ENCODE measurements at regions not wholly inside any gene's neighbourhood (a gene's known extent, or its start where the extent isn't known, plus 50 kb on each side); places are given as distances from the start of the nearest gene placed in this dataset.

DNA sequence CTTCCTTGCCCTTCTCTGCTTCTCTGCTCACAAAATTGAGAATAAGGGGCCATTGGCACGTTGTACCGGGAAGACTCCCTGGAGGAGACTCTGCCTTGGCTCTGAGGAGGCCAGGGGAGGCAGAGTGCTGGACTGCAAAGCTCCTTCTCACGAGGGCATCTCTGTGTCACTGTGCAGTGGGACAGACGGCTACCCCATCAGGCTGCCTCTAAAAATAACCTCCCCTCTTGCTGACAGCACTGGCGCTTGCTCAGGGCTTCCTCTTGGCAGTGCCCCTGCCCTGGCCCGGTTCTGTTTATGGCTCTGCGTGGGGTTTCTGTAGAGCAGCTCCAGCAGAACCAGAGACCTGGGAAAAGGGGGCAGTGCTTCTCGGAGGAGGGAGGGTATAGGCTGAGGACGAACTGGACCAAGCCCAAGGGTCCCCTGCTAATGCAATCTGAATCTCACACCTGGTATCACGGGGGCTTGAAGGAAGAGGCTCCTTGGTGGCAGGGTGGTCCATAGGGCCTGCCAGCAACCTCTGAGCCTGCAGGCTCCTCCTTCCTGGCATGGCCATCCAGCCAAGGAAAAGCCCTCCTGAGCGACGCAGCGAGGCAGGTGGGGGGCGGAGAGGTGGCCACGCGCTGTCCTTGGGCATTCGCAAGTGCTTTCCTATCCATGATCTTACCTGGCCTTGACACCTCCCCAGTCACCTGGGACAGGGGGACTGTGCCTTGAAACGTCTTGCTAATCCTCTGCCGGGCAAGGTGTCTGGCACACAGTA is 63.3 kb upstream of the TLE3 start:
- no peak for DNase-seq (ENCODE audit: extremely low read depth, low read depth)

DNA sequence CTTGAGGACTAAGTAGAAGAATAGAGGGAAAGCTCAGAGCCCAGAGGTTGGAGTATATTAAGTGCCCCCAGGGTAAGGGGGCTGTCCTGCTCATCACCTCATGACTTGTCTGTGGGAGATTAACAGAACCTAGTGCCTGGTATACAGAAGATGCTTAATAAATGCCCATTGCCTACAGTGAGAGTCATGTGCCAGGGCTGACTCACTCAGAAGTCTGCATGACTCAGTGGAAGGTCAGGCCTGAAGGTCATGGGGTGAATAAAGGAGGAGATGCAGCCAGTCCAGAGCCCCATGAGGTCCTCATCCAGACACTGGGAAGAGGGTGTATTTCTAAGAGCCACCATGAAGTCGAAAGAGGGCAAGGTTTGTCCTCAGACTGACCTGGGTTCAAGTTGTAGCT is 62.5 kb upstream of the TLE3 start:
- peak; percentile 13 for DNase-seq (ENCODE audit: extremely low read depth, low read depth)

DNA sequence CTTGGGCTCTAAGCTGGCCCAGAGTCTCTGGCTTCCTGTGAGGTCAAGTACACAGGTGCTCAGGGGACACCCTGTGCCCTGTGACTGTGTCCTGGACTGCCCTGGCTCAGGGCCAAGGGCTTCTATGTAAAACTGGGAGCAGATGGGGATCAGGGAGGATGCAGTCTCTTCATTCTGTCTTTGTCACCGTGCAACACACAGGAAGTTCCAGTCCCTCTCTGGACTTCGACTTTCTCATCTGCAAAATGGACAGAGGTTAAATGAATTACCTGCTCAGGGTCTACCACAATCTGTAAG is 61.9 kb upstream of the TLE3 start:
- no peak for DNase-seq (ENCODE audit: extremely low read depth, low read depth)

DNA sequence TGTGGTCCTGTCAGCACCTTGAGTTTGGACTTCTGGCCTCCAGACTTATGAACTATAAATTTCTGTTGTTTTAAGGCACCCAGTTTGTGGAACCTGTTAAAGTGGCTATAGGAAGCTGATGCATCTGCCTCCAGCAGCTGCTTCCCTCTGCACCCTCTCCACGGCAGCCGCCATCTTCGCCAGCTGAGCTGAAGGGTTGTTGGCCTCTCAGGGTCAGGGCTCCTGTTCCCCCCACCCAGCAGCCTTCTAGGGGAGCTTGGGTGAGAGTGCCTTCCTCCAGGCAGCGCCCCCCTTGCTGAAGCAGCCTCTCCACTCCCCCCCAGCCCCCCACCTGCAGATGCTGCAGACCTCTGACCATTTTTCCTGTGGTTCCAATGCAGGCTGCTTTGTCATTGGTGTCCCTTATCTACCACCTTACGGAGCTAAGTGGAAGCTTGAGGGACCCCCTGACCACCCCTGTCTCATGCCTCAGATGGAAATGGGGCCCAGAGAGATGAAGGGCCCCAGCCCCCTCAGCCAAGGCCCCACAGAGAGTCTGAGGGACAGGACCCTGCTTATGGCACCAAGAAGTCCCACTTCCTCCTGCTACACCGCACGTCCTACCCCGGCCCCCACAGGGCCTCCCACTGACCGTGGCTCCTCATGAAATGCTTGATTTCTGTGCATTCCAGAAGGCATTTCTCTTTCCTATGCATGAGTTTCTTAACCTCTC is 61.4 kb upstream of the TLE3 start:
- no peak for DNase-seq (ENCODE audit: extremely low read depth, low read depth)

DNA sequence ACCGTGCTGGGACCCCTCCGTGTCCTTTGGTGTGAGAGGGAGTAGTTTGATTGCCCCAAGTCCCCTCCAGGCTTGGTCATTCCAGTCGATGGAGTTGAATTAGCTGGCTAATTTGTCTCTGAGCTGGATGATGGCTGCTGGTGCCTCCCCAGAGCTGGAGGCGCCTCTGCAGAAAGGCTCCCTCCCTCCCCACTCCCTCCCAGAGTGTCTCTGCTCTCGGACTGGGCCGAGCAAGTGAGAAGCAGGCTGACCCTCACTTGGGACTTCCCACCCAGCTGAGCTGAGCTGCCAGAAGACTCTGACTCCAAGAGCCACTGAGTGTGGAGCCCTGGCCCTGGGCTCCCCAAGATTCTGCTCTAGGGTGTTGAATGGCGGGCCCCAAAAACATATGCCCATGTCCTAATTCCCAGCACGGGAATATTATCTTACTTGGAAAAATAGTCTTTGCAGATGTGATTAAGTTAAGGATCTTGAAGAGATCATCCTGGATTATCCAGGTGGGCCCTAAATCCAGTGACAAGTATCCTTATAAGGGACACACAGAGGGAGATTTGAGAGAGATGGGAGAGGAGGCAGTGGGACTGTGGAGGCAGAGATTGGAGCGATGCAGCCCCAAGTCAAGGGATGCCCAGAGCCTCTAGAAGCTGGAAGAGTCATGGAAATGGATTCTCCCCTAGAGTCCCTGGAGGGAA is 60.7 kb upstream of the TLE3 start:
- DNase-seq (ENCODE audit: extremely low read depth, low read depth): no peak

DNA sequence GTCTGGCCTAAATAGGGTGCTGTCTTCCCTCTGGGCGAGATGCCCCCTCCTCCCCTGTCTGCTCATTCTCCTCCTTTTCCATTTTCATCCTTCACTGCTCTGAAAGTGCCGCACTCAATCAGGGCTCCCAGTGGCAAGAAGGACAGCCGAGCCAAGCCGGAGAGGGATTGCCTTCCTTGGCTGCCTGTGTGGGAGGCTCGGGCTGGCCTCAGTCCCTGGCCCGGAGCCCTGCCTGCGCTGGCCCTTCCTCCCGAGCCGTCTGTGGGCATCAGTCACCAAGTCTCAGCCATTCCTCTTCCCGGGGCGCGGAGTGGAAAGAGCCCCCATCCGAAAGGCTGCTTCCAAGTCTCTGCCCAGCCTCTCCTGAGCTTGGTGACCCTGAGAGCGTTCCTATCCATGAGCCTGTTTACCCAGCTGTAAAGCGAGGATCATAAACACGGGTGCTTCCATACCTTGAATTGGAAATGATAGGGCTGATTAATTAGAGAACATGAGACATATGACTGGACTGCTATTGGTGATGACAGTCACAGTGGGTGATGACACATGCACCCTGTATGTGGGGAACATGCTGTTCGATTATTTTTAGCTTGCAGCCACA is 59.1 kb upstream of the TLE3 start:
- no peak for DNase-seq (ENCODE audit: extremely low read depth, low read depth)

DNA sequence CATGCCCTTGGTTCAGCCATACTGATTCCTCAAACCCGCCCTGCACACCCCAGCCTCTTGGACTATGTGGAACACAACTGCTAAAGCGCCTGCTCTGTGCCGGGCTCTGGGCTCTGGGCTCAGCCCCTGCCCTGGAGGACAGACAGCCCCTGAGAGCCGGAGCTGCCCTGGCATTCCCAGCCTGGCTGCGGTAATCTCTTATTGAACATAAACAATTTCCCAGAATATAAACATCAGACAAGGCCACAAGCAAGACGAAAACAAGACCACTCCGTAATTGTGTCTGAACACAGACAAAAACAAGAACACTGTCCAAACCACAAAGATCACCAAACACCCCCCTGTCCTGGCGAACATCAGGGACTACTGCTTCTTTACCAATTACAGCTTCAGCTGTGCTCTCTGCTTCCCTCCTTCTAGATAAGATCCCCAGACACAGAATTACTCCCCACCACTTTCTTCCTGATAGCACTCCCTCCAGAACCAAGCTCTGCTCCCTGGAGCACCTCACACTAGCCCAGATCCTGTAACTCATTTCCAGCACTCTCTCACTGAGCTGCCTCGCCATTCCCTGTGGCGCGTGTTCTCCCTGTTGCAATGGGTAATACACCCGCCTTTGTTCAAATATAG is 57.1 kb upstream of the TLE3 start:
- DNase-seq (ENCODE audit: extremely low read depth, low read depth): no peak

DNA sequence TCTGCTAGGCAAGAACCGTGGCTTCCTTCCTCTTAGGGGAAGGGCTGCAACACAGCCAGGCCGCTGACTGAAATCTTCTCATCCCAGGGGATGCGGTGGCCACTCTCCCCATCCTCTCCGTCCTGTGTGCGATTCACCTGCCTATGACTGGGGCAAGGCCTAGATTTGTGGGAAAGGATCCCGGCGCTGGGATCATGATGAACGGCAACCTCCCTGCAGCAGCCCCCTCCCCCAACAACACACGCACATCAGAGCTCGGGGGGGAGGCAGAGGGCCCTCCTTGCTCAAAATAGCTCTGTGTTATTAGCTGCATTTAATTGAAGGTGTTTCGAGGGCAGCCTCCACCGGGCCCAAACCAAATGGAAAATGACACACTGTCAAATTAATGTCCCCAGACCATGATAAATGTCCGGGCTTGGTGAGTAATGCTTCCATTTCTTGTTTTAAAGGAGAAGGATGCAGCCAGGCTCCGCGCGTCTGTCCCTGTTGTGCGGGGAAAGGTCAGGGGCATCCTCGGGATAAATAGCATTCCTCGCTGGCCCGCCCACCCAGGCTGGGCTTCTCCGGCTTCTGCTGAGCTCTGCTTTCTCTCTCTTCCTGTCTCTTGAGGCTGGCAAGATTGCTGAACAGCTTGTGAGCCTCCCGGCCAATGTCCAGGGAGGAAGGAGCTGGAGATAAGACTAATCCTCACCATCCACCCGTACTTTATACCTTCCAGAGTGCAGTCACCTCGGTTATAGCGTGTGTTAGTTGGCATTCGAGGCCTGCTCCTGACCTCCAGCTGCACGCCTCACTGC is 56.4 kb upstream of the TLE3 start:
- DNase-seq (ENCODE audit: extremely low read depth, low read depth): no peak

DNA sequence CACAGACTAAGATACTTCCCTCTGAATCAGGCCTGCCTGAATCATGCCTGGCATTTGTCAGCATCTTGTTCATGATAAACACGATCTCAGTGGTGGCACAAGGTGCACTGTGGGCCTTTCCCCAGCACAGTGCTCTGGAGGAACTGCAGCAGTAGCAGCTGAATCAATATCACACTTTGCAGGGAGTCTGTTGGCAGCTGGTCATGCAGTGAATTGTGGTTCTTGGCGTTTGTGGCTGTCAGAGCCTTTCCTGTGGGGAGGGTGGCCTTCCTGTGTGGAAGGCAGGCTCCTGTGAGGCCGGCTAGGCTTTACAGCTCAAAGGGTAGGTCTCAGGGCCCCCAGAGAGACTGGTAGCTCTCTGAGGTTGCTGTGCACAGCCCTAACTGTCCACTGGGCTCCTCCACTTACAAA is 54.4 kb upstream of the TLE3 start:
- no peak for DNase-seq (ENCODE audit: extremely low read depth, low read depth)

DNA sequence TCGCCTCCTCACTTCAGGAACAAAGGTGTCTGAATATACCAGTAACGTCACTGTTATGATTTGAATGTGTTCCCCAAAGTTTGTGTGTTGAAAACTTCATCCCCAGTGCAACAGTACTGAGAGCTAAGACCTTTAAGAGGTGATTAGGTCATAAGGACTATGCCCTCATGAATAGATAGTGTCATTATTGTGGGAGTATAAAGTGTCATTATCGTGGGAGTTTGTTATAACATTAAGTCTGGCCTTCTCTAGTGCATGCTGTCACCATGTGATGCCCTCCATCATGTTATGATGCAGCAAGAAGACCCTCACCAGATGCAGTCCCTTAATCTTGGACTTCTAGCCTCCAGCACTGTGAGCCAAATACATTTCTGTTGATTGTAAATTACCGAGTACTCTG is 53.7 kb upstream of the TLE3 start:
- no peak for DNase-seq (ENCODE audit: extremely low read depth, low read depth)

DNA sequence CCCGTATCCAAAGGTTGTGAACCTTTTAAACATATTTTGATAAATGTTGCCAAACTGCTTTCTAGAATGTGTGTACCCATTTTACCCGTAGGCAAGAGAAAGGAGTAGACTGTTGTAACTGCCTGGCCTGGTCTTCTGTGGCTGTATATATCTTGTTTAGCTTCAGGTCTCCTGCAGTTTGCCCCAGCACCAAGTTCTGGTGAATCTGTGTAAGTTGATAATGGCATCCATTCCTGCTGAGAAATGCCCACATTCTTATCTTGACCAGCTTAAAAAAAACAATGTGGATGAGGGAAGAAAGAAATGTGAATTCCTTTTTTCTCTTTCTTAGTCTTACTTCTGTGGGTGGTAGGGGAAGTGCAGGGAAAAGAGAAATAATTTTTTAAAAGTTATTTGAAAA is 53.3 kb upstream of the TLE3 start:
- DNase-seq (ENCODE audit: extremely low read depth, low read depth): no peak

DNA sequence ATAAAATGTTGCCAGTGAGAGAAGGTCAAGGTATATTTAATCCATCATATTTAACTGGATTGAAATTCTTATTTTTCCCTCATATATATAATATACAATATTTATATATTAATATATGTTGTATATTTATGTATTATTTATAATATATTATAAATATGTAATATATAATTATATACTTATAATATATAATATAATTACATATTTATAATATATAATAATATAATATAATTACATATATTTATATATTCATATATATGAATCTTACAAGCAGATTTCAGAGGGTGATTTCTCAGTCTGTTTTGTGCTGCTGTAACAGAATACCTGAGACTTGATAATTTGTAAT is 52.7 kb upstream of the TLE3 start:
- DNase-seq (ENCODE audit: extremely low read depth, low read depth): no peak

DNA sequence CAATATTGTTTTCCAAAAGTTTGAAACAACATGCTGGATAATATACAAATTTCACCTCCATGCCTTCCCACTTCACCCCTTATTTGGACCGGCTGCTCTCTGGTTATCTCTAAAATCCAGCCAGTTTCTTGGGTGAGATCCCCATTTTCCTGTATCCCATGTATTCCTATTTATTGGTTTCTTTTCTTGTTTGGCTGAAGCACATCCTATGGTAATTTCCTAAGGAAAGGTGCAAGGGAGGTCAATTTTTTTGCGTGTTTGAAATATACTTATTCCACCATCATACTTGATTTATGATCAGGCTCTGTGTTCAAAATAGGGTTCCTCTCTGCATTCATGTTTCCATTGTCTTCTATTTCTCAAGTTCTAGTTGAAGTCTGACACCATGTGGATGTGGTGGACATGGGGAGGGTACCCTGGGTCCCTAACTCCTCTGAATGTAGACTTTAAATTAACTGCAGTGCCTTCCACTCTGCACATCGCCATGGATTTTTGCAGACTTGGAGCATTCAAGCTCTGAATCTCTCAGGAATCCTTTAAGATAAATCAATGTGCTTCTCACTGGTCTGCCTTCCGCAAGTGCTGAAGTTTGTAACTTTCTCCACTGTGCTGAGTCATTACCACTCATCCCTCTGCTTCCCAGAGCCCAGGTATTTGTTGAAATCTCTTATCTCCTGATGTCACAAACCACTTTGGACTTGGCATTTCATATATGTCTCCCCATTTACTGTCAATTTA is 52.1 kb upstream of the TLE3 start:
- peak; percentile 41 for DNase-seq (ENCODE audit: extremely low read depth, low read depth)

DNA sequence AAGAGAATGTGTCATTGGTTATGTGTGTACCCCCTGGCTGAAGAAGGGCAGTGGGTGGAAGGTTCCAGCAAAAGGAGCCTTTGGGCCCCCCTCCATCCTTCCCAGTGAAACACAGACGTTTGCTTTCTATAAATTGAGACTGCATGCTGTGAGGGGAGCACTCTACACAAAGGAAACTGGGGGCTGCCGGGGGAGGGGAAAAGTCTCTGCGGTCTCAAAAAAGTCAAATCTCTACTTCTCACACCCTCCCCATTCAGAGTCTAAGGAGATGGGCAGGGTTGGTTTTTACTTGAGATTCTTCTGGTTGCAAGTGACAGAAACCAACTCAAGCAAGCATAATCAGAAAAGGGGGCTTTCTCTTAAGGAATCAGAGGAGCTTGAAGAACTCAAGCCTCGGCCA is 50.1 kb upstream of the TLE3 start:
- DNase-seq (ENCODE audit: extremely low read depth, low read depth): no peak

Small RNA genes lying in the stretch of these regions (small RNA-seq; reads per million reads assigned to genes)
- 0 reads per million in 2 experiments for gene RNU6-745P

All from NCI-H460 (cell line).